ENCODE measurements at regions not wholly inside any gene's neighbourhood (a gene's known extent, or its start where the extent isn't known, plus 50 kb on each side); places are given as distances from the start of the nearest gene placed in this dataset.

GRCh38 chr6:40740518-40740917, 153.4 kb upstream of the LRFN2 start:
- H3K4me2 ChIP-seq (ENCODE audit: low read depth, low read length, poor library complexity, severe bottlenecking), result no peak overlapping the region
- H3K27ac ChIP-seq (ENCODE audit: low read depth, low read length), result no peak overlapping the region
- H4K20me1 ChIP-seq (ENCODE audit: low read depth, low read length), result no peaks in the 10 kb centered on the region
- no peak for TF ChIP-seq EZH2phosphoT487 (conservative IDR thresholded peaks at IDR 0.05; ENCODE audit: low read length)
- no peak for TF ChIP-seq CTCF (IDR thresholded peaks at IDR 0.05; ENCODE audit: insufficient read depth, low read length, poor library complexity, severe bottlenecking)
- no peak overlapping the region for H2AFZ ChIP-seq (ENCODE audit: low read depth, low read length, severe bottlenecking)
- no peaks in the 10 kb centered on the region for H3K79me2 ChIP-seq (ENCODE audit: insufficient read depth, low read length)
- no peaks in the 10 kb centered on the region for H3F3A ChIP-seq (ENCODE audit: insufficient read depth)
- H3K9me3 ChIP-seq (ENCODE audit: insufficient read depth, low read length), result no peaks in the 10 kb centered on the region
- H3K9ac ChIP-seq (ENCODE audit: low read length), result no peak overlapping the region
- no peak overlapping the region for H3K4me3 ChIP-seq (ENCODE audit: insufficient read depth, low read length, poor library complexity, severe bottlenecking)
- H3K27me3 ChIP-seq (ENCODE audit: low read length), result no peaks in the 10 kb centered on the region
- no peaks in the 10 kb centered on the region for H3K36me3 ChIP-seq (ENCODE audit: low read length)
- H3K9me2 ChIP-seq (replicated peaks; ENCODE audit: insufficient read depth, low read length), result no peaks in the 10 kb centered on the region

- Histone ChIP-seq H3K27me3 (ENCODE audit: low read length) (no peaks in the 10 kb centered on the region), H3K36me3 (ENCODE audit: low read length) (no peaks in the 10 kb centered on the region), H3K9ac (ENCODE audit: low read length) (no peak overlapping the region), H3K27ac (ENCODE audit: low read depth, low read length) (no peak overlapping the region), H3K79me2 (ENCODE audit: insufficient read depth, low read length) (no peaks in the 10 kb centered on the region), H3K9me2 (replicated peaks; ENCODE audit: insufficient read depth, low read length) (no peaks in the 10 kb centered on the region), H3F3A (ENCODE audit: insufficient read depth) (no peaks in the 10 kb centered on the region), H3K9me3 (ENCODE audit: insufficient read depth, low read length) (no peaks in the 10 kb centered on the region), H3K4me3 (ENCODE audit: insufficient read depth, low read length, poor library complexity, severe bottlenecking) (no peak overlapping the region), H4K20me1 (ENCODE audit: low read depth, low read length) (no peaks in the 10 kb centered on the region), H3K4me2 (ENCODE audit: low read depth, low read length, poor library complexity, severe bottlenecking) (no peak overlapping the region), H2AFZ (ENCODE audit: low read depth, low read length, severe bottlenecking) (no peak overlapping the region)
- no peak for TF ChIP-seq EZH2phosphoT487 (conservative IDR thresholded peaks at IDR 0.05; ENCODE audit: low read length)
- TF ChIP-seq CTCF (IDR thresholded peaks at IDR 0.05; ENCODE audit: insufficient read depth, low read length, poor library complexity, severe bottlenecking), result no peak
These were observed 151.5 kb upstream of the LRFN2 start for GRCh38 chr6:40738551-40739193.

GRCh38 chr6:40735521-40735920, 148.4 kb upstream of the LRFN2 start:
- Histone ChIP-seq H2AFZ (ENCODE audit: low read depth, low read length, severe bottlenecking) (no peak overlapping the region), H3K4me3 (ENCODE audit: insufficient read depth, low read length, poor library complexity, severe bottlenecking) (no peak overlapping the region), H3F3A (ENCODE audit: insufficient read depth) (no peaks in the 10 kb centered on the region), H3K4me2 (ENCODE audit: low read depth, low read length, poor library complexity, severe bottlenecking) (no peak overlapping the region), H4K20me1 (ENCODE audit: low read depth, low read length) (no peaks in the 10 kb centered on the region), H3K36me3 (ENCODE audit: low read length) (no peaks in the 10 kb centered on the region), H3K27ac (ENCODE audit: low read depth, low read length) (no peak overlapping the region), H3K79me2 (ENCODE audit: insufficient read depth, low read length) (no peaks in the 10 kb centered on the region), H3K9ac (ENCODE audit: low read length) (no peak overlapping the region), H3K9me3 (ENCODE audit: insufficient read depth, low read length) (no peaks in the 10 kb centered on the region), H3K27me3 (ENCODE audit: low read length) (no peaks in the 10 kb centered on the region), H3K9me2 (replicated peaks; ENCODE audit: insufficient read depth, low read length) (no peaks in the 10 kb centered on the region)
- TF ChIP-seq CTCF (IDR thresholded peaks at IDR 0.05; ENCODE audit: insufficient read depth, low read length, poor library complexity, severe bottlenecking) (no peak), EZH2phosphoT487 (conservative IDR thresholded peaks at IDR 0.05; ENCODE audit: low read length) (no peak)
